ENCODE measurements at regions not wholly inside any gene's neighbourhood (a gene's known extent, or its start where the extent isn't known, plus 50 kb on each side); places are given as distances from the start of the nearest gene placed in this dataset.

GRCh38 chr7:94739180-94739579 is 83.2 kb upstream of the SGCE start:
- intact Hi-C loops (cut with DNase I), result no loop called here
- H3K4me3 ChIP-seq, result no peak overlapping the region
- 39 to 52% (median 42%) methylated on average over 1 of the region's 1 CpG for WGBS, 3 donors
- no peak overlapping the region for H3K27ac ChIP-seq
- no peaks in the 10 kb centered on the region for H3K36me3 ChIP-seq
- TF ChIP-seq EP300 (IDR thresholded peaks at IDR 0.05) (no peak), POLR2A (IDR thresholded peaks at IDR 0.05) (no peak)
- TF ChIP-seq, protein P1, sequence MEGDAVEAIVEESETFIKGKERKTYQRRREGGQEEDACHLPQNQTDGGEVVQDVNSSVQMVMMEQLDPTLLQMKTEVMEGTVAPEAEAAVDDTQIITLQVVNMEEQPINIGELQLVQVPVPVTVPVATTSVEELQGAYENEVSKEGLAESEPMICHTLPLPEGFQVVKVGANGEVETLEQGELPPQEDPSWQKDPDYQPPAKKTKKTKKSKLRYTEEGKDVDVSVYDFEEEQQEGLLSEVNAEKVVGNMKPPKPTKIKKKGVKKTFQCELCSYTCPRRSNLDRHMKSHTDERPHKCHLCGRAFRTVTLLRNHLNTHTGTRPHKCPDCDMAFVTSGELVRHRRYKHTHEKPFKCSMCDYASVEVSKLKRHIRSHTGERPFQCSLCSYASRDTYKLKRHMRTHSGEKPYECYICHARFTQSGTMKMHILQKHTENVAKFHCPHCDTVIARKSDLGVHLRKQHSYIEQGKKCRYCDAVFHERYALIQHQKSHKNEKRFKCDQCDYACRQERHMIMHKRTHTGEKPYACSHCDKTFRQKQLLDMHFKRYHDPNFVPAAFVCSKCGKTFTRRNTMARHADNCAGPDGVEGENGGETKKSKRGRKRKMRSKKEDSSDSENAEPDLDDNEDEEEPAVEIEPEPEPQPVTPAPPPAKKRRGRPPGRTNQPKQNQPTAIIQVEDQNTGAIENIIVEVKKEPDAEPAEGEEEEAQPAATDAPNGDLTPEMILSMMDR (IDR thresholded peaks at IDR 0.05), result no peak
- peaks cover 5% of the 10 kb centered on the region for H3K4me1 ChIP-seq (ENCODE audit: insufficient read depth)
- no peak for DNase-seq
- no peaks in the 10 kb centered on the region for H3K27me3 ChIP-seq
- H3K9me3 ChIP-seq, result no peaks in the 10 kb centered on the region

DNA sequence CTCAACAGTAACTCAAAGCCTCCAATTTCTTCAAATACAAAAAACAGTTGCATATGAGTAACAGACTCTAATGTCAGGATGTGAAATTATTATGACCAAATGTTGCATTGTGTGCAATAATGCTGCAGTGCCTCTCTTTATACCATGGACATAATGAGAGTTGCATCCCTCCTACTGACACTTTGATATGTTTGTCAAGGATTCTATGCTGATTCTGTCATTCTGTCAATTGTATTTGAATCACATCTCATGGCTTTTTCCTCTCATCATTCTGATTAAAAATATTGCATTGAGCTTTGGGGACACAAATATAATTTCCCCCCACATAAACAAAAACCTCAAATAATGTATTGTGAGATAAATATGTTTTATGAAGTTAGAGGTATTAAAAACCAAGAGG is 84.6 kb upstream of the SGCE start:
- H3K27me3 ChIP-seq, result no peaks in the 10 kb centered on the region
- DNase-seq, result no peak
- no peaks in the 10 kb centered on the region for H3K9me3 ChIP-seq
- no peaks in the 10 kb centered on the region for H3K36me3 ChIP-seq
- H3K27ac ChIP-seq, result no peak overlapping the region
- intact Hi-C loops (cut with DNase I), result no loop called here
- TF ChIP-seq POLR2A (IDR thresholded peaks at IDR 0.05) (no peak), EP300 (IDR thresholded peaks at IDR 0.05) (no peak)
- TF ChIP-seq, protein P1 (IDR thresholded peaks at IDR 0.05), result no peak
- H3K4me1 ChIP-seq (ENCODE audit: insufficient read depth), result peaks cover 5% of the 10 kb centered on the region
- no peak overlapping the region for H3K4me3 ChIP-seq

DNA sequence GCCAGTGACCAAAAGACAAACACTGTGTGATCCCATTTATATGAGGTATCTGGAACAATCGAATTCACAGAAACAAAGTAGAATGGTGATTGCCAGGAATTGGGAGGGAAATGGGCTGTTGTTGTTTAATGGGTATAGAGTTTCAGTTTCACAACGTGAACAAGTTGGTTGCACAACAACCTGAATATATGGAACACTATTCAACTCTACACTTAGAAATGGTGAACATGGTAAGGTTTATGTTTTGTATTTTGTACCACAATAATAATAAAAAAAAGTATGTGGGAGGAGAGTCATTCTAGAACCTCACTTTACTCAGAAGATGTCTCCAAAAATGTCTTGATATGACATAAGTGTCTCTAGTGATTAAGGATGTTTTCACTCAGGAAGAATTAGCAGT is 85.2 kb upstream of the SGCE start:
- DNase-seq, result no peak
- 69 to 87% (median 70%) methylated on average over 2 of the region's 2 CpGs for WGBS, 3 donors
- intact Hi-C loops (cut with DNase I), result no loop called here

DNA sequence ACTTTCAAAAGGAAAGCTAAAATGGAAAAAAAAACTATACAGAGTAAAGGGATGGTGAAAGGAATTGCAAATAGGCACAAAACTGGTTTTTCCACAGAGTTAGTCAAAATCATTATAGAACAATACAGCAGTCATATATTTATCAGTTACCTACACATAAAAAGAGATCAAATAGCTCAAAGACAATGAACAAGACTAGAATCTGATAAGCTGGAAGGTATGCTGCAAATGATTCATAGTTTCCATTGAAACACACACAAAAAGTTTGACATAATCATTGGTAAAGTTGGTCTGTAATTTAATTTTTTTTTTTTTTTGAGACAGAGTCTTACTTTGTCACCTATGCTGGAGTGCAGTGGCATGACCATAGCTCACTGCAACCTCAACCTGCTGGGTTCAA is 92.4 kb upstream of the SGCE start:
- Histone ChIP-seq H3K36me3 (no peaks in the 10 kb centered on the region), H3K4me1 (ENCODE audit: insufficient read depth) (no peaks in the 10 kb centered on the region), H3K9me3 (no peaks in the 10 kb centered on the region), H3K27ac (no peak overlapping the region), H3K27me3 (no peaks in the 10 kb centered on the region), H3K4me3 (no peak overlapping the region)
- DNase-seq, result no peak
- intact Hi-C loops (cut with DNase I), result no loop called here
- no peak for TF ChIP-seq POLR2A (IDR thresholded peaks at IDR 0.05)
- TF ChIP-seq, protein P1 (IDR thresholded peaks at IDR 0.05), result no peak
- TF ChIP-seq EP300 (IDR thresholded peaks at IDR 0.05), result no peak

More for the DNA sequence above, 85.2 kb upstream of the SGCE start:
- H3K9me3 ChIP-seq, result no peaks in the 10 kb centered on the region
- H3K4me3 ChIP-seq, result no peak overlapping the region
- H3K27ac ChIP-seq, result no peak overlapping the region
- H3K27me3 ChIP-seq, result no peaks in the 10 kb centered on the region
- TF ChIP-seq, protein P1 (IDR thresholded peaks at IDR 0.05), result no peak
- no peak for TF ChIP-seq EP300 (IDR thresholded peaks at IDR 0.05)
- no peak for TF ChIP-seq POLR2A (IDR thresholded peaks at IDR 0.05)
- H3K36me3 ChIP-seq, result no peaks in the 10 kb centered on the region
- H3K4me1 ChIP-seq (ENCODE audit: insufficient read depth), result peaks cover 5% of the 10 kb centered on the region
